EL (cell line): ENCODE measurements at regions not wholly inside any gene's neighbourhood (a gene's known extent, or its start where the extent isn't known, plus 50 kb on each side); places are given as distances from the start of the nearest gene placed in this dataset.

Experiments used
- DNase-seq: peaks from one replicate; pipeline ENCODE4 v3.0.0-alpha.2; 2016

DNA sequence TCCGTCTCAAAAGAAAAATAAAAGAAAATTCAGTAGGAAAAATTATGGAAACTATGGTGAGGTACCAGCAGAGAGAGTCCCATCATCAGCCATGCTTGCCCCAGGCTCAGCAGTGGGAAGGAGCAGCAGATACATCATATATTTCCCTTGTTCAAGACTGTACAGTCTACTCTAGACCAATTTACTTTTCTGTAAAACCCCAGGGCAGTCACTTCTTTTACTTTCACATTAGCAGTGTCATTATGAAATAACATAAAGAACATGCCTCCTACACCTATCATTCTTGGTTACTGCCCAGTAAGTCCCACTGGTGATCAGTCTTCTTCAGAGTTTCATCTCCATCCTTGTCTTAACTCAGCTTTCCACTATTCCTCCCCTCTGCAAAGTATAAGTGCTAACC is 1145.0 kb downstream of the MAT2B start:
- DNase-seq: no peak

DNA sequence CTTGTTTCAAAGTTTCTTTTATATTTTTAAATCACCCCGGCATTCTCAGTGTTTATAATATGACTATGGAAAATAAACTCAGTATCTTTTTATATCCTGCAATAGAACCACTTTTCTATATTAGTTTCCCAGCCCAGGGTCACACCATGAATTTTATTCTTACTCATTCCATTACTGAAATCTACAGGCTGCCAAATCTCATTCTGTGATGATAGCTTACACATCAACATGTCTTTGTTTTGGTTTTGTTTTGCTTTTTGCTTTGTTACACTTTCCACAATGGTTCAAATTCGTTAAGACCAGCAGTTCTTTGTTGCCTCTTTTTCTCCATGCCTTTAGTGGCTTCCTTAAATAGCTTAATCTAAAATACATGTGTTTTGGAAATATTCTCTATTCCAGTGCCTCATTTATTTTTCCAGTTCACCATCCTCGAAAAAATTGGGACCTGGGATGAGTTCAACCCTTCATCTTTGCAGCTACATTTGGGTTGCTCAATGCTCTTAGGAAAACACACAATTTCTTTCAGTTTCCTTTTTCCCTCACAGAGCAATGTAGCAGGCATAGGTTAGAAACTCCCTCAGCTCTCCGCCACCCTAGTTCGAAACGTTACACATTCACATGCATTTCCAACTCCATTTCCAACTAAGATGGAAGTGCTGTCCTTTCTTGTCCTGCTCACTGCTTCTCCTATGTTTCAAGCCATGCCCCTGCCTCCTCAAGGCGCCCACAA is 1146.3 kb downstream of the MAT2B start:
- DNase-seq: no peak

DNA sequence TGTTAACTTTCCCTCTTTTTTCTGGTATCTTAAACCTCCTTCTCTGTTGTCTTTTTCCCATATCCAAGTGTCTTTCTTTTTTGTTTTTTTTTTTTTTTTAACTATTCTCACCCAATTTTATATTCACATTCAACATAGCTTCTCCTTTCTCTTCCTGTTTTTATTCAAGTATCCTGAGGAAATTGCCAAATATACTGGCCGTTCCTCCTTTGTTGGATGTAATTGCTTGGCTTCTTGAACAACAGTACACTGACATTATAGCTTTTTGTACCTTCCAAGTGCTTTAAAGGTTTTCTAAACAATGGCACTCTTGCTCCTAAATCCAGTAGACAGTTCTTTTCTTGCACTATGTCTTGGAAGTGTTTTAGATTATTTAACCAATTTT is 1146.8 kb downstream of the MAT2B start:
- DNase-seq: no peak

DNA sequence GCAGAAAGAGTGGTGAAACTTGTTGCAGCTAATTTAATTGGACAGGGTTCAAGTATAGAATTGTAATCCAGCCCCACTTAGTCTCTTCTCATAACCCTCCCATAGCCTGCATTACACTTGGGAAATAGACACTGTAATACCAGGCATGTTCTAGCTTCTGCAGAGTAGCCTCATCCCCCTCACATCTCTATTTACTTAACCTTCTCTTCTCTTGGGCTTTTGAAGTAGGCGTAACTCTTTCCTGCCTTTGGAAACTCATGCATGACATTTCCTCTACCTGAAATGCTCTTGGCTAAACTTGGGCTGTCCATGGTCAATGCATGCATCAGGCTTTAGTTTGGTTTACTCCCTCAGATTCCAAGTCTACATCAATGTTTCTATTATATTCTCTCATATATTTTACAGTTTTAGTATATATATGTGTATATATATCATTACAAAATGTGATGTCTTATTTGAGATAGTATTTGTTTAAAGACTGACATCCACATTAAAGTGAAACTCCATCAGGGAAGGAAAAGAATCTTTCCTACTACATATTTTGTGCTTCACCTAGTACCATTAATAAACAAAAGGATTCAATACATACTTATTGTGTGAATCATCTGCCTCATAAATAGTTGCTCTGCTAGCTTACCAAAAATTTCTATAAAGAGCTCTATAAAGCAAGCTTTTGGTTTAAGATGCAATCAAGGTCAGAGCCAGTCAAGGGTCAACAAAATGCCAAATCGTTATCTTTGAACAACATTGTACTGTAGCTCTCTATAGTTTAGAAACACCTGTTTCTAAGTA is 1158.0 kb downstream of the MAT2B start:
- DNase-seq: no peak

DNA sequence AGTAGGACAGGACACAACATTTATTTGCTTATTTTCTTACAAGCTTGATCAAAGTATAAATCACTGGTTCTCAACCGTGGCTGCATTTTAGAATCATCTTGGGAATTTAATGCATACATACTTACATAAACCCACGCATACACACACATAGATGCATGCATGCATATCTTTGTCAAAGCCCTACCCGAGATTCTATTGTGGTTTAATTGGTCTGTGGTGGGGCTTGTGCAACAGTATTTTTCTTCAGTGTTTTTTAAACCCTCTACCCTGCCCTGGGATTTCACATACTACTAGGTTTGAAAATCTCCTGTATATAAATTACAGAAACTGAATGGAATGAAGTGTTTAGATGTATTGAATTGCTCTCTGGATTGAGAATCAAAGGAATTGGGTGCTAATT is 1166.2 kb downstream of the MAT2B start:
- no peak for DNase-seq

DNA sequence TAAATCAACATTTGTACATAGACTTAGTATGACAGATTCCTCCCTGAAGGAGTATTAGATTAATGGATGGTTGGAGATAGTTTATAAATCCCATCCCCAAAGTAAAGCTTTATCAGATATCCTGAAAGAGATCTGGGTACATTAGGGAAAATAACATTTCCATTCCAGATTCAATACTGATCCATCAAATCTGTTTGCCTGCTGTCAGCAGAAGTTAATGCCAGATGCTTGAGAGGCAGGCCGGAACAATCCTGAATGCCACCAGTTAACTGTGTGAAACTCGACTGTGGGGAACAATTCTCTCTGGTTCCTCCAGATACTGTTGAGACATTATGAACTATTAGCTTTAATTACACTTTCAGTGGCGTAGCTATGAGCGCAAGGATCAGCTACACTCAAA is 1166.8 kb downstream of the MAT2B start:
- no peak for DNase-seq

DNA sequence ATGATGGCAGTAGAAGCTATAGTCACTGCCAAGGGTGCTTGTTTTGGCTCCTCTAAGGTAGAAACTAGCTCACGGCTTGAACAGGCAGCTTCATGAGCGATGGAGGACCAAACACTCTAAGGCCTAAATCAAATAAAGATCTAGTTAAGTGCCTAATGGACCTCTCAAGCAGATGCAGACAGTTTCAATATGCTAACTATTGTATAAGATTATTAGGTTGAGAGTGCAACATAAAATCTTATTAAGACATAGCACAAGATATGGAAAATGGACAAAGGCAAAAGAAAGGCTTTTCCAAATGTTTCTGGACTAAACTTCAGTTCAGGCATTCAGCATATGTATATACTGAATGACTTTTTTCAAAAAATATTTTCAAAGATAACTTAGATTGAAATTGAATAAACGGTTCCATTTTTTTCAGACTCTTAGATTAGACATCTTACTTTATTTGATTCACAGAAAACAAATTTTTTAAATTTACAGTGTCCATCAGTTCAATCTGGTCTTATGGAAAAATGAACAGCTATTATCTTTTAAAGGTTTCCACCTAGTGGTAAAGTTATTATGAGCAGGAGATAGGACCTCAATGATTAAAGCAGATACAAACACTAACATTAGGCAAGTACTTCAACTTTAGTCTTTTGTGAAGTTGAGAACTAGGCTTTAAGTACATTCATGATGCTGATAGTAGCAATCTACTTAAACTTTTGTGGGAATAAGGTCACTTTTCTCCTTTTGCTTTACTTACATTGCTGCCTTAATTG is 1167.7 kb downstream of the MAT2B start:
- DNase-seq: no peak

DNA sequence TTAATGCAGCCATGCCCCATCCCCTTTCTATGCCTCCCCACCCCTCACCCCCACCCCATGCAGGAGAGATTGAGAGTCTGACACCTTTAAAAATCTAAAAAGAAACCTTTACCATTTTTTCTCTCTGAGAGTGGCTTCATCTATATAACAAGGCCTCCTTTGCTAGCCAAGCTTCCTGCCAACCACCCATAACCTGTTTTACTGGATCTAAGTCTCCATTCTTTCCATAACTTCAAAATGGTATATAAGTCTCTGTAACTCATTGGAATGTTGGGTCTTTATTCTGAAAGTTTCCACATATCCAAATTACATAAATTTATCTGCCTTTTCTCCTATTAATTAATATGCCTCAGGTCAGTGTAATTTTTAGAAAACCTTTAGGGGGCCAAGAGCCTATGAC is 1174.0 kb downstream of the MAT2B start:
- DNase-seq: no peak

DNA sequence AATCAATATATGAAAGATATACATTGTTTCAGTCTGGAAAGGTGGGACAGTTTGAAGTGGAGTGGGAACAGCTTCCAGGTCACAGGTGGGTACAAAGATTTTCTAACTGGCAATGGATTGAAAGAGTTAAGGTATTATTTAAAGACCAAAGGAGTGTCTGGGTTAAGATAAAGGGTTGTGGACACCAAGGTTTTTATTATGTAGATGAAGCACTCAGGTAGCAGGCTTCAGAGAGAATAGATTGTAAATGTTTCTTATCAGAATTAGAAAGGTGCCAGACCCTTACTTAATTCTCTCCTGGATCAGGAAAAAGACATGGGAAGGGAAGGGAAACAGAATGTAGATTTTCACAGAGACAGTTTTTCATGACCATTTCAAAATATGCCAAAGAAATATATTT is 1174.8 kb downstream of the MAT2B start:
- DNase-seq: no peak

DNA sequence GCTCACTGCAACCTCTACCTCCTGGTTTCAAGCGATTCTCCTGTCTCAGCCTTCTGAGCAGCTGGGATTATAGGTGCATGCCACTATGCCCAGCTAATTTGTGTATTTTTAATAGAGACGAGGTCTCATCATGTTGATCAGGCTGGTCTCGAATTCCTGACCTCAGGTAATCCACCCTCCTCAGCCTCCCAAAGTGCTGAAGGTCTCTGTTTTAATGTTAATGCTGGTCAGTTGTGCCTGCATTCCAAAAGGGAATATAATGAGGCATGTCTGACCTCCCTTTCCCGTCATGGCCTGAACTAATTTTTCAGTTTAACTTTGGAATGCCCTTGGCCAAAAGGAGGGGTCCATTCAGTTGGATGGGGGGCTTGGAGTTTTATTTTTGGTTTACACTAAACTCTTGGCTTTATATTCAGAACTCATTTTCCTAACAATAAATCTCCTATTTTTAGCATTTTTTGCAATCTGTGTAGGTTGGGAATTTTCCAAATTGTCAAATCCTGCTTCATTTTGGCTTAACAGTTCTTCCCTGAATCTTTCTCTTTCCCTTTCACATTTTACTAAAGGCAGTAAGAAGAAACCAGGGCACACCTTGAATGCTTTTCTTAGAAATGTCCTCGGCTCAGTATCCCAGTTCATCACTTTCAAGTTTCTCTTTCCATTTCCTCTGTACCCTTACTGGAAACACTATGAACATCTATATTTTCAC is 1175.5 kb downstream of the MAT2B start:
- no peak for DNase-seq

DNA sequence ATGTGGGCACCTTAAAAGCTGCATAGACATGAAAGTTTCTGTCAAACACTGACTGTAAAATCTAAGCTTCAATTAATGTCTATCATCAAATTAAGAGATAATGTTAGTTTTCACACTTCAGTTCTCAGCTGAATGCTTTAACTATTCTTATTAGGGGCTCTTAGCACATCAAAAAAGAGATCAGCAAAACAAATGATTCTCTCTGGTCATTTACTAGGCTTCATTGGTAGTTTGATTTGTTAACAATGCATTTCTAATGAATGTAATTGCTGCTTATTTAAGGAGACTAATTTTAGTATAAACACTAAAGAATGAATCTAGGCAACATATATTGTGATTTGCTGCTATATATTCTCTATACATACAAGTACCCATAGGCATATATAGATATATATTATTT is 1182.0 kb downstream of the MAT2B start:
- DNase-seq: no peak

DNA sequence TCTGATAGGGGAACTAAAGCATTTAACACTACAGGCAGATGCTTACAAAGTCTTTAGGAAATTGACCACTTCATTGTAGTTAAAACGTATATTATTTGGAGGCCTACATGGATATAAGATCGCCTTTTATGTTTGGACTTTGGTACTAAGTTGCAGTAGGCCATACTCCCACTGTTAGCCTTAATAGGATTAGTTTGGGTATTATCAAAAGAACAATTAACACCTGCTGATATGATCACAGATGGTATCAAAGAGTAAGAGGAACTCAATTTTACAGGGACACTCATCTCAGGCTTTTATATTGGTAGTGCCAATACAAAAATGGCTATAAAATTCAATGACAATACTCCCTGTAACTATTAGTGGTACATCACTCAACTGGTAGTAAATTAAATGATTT is 1183.0 kb downstream of the MAT2B start:
- no peak for DNase-seq

DNA sequence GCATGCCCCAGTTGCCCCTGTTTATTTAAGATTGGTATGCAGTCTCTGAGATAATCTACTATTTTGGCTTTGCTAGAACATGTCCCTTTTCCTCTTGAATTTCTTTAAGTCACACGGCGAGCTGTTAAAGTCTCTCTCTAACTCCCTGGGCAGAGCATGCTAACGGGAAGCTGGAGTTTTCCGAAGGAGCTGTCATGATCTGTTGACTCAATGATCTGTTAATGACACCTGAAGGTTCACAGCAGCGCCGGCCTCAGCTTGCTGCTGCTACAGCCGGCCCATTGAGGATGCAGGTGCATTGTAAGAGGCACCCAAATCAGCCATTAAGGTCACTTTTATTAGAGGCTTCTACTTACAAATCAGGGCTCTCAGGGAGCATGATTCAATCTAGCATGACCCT is 1203.4 kb downstream of the MAT2B start:
- no peak for DNase-seq

DNA sequence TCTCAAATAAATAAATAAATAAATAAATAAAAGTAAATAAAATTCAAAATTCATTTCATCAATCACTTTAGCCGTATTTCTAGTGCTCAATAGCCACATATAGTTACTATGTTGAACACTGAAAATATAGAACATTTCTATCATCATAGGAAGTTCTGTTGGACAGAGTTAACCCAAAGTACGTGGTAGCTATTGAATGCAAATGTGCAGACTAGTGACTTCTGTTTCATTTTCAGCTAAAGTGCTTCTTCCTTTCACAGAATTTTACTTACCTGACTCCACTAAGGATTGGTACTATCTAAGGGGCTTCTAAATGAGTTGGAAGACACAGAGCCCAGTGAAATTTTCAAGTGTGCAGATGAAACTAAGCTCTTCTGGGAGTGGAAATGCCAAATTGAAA is 1208.3 kb downstream of the MAT2B start:
- DNase-seq: no peak

DNA sequence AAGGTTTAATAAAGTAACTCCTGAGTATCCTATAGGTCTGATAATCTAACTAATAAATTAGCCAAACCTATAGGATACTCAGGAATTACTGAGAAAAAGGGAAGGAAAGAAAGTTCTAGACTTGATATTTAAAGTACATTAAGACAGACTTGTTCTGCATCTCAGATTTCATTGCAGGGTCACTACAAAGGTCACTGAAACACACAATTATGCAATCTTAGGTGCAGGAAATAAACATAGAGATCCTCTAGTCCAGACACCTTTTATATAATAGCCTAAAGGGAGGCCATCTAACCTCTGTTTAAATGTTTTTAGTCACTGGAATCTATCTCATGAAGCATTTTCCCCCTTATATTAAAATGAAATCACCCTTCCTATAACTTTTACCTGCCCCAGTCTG is 1215.7 kb downstream of the MAT2B start:
- no peak for DNase-seq

DNA sequence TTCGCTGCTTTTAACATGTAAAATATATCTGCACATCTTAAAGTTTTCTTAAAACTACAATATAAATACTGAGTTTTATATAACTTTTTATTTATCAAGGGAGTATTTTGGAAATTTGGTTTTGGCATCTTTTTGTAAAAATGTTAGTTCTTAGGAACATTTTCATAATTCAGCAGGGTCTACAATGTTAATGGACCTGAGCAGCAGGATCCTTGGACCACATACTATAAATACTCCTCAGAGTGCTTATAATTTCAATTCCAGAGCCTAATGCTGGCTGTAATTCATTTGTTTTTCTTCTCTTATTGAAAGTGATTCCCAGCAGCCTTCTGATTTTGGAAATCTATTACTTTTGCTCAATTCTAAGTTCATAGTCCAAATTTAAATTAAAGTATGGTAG is 1216.2 kb downstream of the MAT2B start:
- no peak for DNase-seq

DNA sequence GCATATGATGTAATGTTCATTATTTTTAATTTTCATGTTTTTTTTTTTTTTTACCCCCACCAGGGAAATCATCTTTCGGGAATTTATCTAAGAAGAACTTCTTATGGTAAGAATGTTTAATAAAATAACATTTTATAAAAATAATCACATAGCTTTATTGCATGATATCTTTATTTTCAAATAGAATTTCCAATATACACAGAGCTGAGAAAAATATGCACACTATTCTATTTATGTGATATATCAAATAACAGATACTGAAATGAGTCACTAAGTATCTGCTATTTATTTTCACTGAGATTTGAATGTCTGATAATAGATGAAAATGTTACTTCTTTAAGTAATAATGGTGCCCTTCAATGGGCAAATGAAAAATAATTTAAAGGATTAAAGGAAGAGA is 1217.3 kb downstream of the MAT2B start:
- no peak for DNase-seq

DNA sequence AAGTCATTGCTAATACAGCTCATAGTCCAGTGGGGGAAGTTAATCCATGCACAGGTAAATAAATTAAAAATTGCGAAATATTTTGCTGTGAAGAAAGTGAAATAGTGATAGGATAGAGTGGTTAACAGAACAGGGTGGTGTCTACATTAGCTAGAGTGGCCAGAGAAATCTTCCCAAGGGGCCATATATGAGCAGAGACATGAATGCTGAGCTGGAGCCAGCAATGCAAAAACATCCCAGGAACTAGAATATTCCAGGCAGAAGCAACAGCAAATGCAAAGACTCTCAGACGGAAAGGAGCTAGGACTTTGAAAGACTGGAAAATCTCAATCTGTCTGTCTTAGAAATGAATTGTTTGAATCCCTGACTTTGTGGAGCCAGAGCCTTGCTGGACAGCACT is 1221.6 kb downstream of the MAT2B start:
- DNase-seq: no peak

DNA sequence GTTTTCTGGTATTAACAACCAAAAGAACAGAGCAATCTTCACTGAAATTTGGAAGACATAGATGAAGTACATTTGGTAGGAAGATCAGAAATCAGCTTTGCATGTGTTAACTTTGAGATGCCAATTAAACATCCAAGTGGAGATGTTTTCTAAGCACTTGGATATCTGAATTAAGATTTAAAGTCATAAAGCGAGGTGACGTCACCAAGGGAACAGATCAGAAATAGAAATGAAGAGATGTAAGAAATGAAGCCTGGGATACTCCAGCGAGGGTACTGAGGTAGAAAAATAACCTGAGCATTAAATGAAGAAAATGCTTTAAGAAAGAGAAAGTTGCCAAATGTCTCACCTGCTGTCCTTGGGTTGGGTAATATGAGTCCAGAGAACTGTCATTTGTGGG is 1223.3 kb downstream of the MAT2B start:
- no peak for DNase-seq

DNA sequence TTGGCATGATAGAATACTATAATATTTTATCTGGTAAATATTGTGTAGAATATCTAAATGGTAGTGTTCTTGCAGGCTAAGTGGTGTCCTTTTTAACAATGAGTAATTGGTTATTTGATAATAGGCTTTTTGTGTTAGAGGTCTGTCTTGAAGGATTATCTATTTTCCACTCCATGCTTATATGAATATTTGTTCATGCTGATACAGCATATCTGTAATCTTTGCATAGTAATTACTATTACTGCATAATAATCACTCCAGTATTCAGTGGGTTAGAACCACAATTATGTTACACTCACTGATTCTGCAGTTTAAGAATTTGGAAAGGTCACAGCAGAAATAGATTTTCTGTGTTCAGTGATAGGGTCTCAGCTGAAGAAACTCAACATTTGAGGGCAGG is 1229.9 kb downstream of the MAT2B start:
- DNase-seq: no peak

DNA sequence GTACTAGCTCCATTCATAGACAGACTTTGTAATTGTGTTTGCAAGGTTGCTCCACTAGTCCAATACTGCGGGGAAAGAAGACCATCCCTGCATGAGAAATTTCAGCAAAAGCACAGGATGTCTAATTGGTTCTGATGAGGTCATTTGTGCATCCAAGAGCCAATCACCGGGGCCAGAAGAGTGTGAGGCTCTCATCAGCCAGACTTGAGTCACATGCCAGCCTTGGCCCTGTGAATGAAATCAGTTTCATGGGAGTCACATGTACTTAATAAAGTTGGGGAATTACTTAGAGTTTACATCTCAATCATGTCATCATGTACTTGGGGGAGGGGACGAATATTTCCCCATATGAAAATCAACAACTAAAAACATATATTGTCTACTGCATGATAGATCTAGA is 1236.0 kb downstream of the MAT2B start:
- DNase-seq: no peak

DNA sequence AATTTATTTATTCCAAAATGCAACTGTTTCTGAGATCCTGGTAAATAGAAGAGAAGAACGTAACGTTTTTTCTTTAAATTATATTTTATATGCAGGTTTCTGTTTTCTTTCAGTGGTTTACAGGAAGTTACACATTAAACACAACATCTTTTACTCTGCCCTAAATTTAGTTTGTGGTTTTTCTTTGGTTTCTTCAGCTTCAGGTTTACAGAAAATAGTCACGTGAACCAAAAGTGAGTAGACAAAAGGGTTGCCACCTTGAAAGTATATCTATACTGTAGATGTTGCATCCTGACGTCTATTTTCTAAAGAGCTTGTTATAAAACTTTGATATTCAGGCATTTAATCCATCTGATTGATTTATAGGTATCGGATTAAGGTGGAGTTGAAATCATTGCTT is 1236.6 kb downstream of the MAT2B start:
- no peak for DNase-seq

DNA sequence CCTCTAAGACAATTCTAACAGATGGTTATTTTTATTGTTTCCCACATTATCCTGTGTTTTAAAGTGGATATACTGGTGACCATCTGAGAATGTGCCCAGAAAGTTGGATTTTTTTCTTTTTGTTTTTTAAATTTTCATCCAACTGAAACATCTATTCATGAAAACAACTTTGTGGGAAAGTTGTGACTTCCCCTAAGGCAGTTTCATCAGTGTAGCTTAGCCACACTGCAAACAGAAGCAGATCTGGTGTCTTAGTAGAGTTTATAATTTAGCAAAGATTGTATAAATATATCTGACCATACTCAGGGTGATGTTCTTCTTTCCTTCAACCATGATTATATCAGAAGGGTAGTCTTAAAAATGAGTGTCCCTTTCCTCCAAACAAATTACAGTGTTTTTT is 1241.3 kb downstream of the MAT2B start:
- DNase-seq: no peak
